Thyroid gland (tissue), 4 donors: ENCODE measurements at regions not wholly inside any gene's neighbourhood (a gene's known extent, or its start where the extent isn't known, plus 50 kb on each side); places are given as distances from the start of the nearest gene placed in this dataset.

Experiments
- CTCF ChIP-seq, 6 experiments: fragments of 200-600 bp in 3 of 6; fragments of 450-650 bp in 3 of 6; sonication (generic) in 3 of 6; IDR thresholded peaks; one replicate each; pipeline ENCODE4 v1.5.1; 2016 to 2019; ENCODE audit warnings: antibody characterized with exemption in 6 of 6, mild to moderate bottlenecking in 2 of 6, inconsistent platforms in 1 of 6, moderate library complexity in 1 of 6
- POLR2A ChIP-seq, 2 donors: fragments of 450-650 bp; IDR thresholded peaks; one replicate each; pipeline ENCODE4 v1.6.1; 2017; ENCODE audit warnings: antibody characterized with exemption in 2 of 2, mild to moderate bottlenecking in 2 of 2, moderate library complexity in 1 of 2

GRCh38 chr9:116002181-116002580 is 151.4 kb upstream of the PAPPA start:
- no peak for TF ChIP-seq POLR2A (IDR thresholded peaks at IDR 0.05)
- no peak for TF ChIP-seq CTCF (IDR thresholded peaks at IDR 0.05)
